ENCODE measurements at regions not wholly inside any gene's neighbourhood (a gene's known extent, or its start where the extent isn't known, plus 50 kb on each side); places are given as distances from the start of the nearest gene placed in this dataset.

DNA sequence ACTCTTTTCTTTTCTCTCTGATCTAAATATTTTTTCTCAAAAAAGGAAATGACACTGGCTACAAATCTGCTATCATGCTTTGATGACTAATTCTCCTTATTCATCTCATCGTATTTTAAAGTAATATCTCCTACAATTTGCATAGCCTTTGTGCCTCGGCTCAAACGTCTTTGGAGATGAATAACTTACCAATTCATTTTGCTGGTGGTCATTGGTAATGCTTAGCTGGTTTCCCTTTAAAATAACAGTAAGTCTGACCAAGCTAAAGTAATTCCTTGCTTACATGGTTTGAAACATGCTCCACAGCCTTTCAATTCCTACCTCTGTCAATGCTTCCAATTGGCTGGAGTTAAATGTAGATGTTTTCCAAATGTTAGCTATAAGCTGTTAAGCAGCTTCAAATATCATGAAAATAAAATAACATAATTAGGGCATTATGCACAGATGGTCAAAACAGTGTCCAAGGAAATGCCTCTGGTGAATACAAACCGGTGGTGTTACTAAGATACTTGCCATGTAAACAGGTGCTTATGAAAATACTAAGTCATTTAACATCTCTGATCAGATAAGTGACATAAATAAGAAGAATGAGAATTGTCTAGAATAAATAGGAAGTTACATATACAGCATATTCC is 435.0 kb downstream of the POM121L12 start:
- TF ChIP-seq, protein P1, sequence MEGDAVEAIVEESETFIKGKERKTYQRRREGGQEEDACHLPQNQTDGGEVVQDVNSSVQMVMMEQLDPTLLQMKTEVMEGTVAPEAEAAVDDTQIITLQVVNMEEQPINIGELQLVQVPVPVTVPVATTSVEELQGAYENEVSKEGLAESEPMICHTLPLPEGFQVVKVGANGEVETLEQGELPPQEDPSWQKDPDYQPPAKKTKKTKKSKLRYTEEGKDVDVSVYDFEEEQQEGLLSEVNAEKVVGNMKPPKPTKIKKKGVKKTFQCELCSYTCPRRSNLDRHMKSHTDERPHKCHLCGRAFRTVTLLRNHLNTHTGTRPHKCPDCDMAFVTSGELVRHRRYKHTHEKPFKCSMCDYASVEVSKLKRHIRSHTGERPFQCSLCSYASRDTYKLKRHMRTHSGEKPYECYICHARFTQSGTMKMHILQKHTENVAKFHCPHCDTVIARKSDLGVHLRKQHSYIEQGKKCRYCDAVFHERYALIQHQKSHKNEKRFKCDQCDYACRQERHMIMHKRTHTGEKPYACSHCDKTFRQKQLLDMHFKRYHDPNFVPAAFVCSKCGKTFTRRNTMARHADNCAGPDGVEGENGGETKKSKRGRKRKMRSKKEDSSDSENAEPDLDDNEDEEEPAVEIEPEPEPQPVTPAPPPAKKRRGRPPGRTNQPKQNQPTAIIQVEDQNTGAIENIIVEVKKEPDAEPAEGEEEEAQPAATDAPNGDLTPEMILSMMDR (IDR thresholded peaks at IDR 0.05), result no peak
- no peak for TF ChIP-seq ZFX (IDR thresholded peaks at IDR 0.05; ENCODE audit: borderline replicate concordance)

All from 22Rv1 (cell line).